Breast epithelium (tissue), 3 donors: ENCODE measurements at regions not wholly inside any gene's neighbourhood (a gene's known extent, or its start where the extent isn't known, plus 50 kb on each side); places are given as distances from the start of the nearest gene placed in this dataset.

Source experiments
- CTCF ChIP-seq, 3 donors: fragments of 450-650 bp; IDR thresholded peaks; one replicate each; pipeline ENCODE4 v1.5.1; 2016 to 2017; ENCODE audit warnings: antibody characterized with exemption in 3 of 3, mild to moderate bottlenecking in 3 of 3, moderate library complexity in 3 of 3
- POLR2A ChIP-seq: fragments of 450-650 bp; IDR thresholded peaks from one replicate; pipeline ENCODE4 v1.6.1; 2016; ENCODE audit warnings: antibody characterized with exemption, mild to moderate bottlenecking, moderate library complexity

DNA sequence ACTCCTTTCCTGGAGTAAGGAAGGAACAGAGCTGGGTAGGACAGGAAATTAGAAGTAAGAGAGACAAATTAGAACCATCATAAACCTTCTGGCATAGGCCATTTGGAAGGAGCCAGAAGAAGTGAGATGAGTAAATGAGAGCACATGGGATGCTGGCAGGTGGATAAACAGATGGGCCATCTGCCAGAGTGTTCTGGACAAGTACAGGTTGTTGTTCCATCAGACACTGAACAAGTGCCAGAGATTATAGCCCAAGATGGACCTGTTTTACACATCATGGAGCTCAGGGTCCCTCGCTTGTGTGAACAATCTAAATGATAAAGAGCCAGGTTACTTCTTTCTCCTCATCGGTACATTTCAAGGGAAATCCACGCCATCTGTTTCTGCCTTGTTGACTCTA is 200.3 kb downstream of the HHIPL2 start:
- TF ChIP-seq CTCF (IDR thresholded peaks at IDR 0.05) (no peak), POLR2A (no peak)
